ENCODE measurements at regions not wholly inside any gene's neighbourhood (a gene's known extent, or its start where the extent isn't known, plus 50 kb on each side); places are given as distances from the start of the nearest gene placed in this dataset.

DNA sequence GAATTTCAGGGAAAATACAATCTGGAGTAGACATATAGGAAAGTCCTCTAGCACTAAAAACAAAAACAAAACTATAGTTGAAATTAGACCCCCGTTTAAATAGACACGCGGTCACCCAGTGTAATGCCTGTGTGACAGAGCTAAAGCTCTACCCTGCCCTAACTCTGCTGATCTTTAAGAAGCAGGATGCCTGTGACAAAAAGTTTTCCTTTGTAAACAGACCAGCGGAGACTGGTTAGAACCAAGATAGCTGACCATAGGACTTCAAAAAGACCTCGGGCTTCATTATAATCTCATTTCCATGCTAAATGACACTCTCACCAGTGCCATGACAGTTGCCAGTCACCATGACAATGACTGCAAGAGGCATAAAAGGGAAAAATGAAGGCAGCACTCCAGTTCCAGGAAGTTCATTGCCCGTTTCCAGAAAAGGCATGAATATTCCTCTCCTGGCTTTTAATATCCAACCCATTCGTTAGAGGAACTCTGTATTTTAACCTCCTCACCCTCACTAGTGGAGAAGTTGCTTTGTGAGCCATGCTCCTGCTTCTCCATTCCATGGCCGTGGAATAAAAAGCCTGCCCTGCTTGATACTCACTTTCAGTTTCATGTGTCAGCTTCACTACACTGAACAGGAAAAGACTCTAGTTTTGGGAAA, 157.2 kb upstream of the COPS8 start:
- peak; percentile 18 for DNase-seq (ENCODE audit: low read depth, low spot score)
- peak overlapping the region; percentile 4 for H3K4me3 ChIP-seq (ENCODE audit: low read depth, low read length)
- TF ChIP-seq, protein P1, sequence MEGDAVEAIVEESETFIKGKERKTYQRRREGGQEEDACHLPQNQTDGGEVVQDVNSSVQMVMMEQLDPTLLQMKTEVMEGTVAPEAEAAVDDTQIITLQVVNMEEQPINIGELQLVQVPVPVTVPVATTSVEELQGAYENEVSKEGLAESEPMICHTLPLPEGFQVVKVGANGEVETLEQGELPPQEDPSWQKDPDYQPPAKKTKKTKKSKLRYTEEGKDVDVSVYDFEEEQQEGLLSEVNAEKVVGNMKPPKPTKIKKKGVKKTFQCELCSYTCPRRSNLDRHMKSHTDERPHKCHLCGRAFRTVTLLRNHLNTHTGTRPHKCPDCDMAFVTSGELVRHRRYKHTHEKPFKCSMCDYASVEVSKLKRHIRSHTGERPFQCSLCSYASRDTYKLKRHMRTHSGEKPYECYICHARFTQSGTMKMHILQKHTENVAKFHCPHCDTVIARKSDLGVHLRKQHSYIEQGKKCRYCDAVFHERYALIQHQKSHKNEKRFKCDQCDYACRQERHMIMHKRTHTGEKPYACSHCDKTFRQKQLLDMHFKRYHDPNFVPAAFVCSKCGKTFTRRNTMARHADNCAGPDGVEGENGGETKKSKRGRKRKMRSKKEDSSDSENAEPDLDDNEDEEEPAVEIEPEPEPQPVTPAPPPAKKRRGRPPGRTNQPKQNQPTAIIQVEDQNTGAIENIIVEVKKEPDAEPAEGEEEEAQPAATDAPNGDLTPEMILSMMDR (IDR thresholded peaks at IDR 0.05; ENCODE audit: low read depth, low read length): no peak
- in situ Hi-C loops (cut with HindIII; ENCODE audit: low sequenced_read_pairs): no loop called here

DNA sequence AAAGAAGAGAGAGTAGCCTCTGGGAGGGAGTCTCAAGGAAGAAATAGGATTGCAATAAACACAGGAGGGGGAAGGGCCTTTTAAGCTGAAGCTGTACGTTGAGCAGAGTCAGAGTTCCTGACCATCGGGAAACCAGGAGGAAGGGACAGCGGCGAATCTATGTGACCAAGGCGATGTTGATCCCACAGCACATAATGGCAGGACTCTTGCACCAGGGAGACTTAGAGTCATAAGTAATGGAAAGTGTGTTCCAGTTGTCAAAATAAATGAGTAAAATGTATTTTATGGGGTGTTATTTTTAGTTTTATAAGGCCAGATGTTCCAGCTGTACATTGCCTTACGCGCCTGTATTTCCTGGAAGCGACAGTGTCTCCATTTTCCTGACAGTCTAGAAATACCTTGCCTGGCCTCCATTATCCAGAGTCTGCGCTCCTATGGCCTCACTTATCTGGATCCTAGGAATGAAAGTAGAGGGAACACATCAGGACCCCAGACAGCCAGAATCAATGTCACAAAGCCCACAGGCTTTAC, 152.8 kb upstream of the COPS8 start:
- TF ChIP-seq, protein P1 (IDR thresholded peaks at IDR 0.05; ENCODE audit: low read depth, low read length): no peak
- in situ Hi-C loops (cut with HindIII; ENCODE audit: low sequenced_read_pairs): no loop called here

DNA sequence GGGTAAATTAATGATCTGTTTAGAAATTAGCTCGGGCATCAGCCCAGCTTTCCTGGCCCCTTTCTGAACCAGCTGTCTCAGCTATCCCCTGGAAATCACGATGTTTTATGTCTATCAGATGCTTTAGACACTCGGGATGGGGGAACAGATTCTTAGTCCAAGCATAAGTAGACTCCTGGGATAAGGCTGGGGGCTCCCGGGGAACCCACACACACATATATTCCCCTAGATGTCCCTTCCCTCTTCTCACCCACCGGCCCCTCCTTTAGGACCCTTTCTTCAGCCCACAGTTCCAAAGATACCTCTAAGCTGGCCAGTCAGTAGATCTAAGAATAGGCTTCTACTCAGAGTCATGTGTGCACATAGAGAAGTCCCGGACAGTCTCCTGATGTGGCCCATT, 151.5 kb upstream of the COPS8 start:
- in situ Hi-C loops (cut with HindIII; ENCODE audit: low sequenced_read_pairs): no loop called here
- H3K4me3 ChIP-seq (ENCODE audit: low read depth, low read length): no peak overlapping the region
- no peak for DNase-seq (ENCODE audit: low read depth, low spot score)
- TF ChIP-seq, protein P1 (IDR thresholded peaks at IDR 0.05; ENCODE audit: low read depth, low read length): no peak

More for the DNA sequence above, 152.8 kb upstream of the COPS8 start:
- no peak for DNase-seq (ENCODE audit: low read depth, low spot score)
- no peak overlapping the region for H3K4me3 ChIP-seq (ENCODE audit: low read depth, low read length)

DNA sequence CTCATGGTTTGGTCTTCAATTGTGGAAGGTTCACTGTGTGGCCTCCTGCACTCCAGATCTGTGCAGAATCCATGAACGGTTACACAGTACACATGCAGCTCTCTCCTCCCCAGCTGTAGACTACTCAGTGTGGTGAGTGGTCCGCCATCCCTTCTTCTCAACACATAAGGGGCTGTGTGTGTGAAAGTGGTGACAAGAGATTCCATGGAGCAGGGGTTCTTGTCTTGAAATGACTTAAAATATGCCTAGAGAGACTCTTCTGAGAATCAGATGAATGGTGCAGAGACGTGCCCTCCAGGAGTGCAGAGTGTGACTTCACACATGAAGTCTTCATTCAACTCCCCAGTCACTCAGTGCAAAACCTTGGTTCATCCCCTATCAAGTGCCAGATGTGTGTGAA, 151.0 kb upstream of the COPS8 start:
- in situ Hi-C loops (cut with HindIII; ENCODE audit: low sequenced_read_pairs): no loop called here
- DNase-seq (ENCODE audit: low read depth, low spot score): no peak
- TF ChIP-seq, protein P1 (IDR thresholded peaks at IDR 0.05; ENCODE audit: low read depth, low read length): no peak
- no peak overlapping the region for H3K4me3 ChIP-seq (ENCODE audit: low read depth, low read length)

DNA sequence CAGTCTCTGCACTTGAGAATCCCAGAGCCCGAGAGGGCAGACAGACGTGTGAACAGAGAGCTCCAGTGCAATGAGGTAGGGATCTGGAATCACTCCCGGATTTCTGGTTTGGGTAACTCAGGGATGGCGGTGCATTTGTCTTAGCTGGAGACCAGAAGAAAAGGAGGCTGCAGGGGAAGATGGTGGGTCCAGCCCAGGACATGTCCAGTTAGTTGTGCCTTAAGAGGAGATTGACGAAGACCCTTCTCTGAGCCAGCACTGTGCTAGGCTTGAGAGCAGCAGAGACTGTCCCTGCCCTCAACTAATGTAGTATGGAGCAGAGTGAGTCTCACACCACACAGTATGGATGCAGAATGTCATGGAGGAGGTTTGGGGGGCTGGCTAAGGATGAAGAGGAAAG, 150.6 kb upstream of the COPS8 start:
- no peak overlapping the region for H3K4me3 ChIP-seq (ENCODE audit: low read depth, low read length)
- no peak for DNase-seq (ENCODE audit: low read depth, low spot score)
- in situ Hi-C loops (cut with HindIII; ENCODE audit: low sequenced_read_pairs): no loop called here
- TF ChIP-seq, protein P1 (IDR thresholded peaks at IDR 0.05; ENCODE audit: low read depth, low read length): no peak

DNA sequence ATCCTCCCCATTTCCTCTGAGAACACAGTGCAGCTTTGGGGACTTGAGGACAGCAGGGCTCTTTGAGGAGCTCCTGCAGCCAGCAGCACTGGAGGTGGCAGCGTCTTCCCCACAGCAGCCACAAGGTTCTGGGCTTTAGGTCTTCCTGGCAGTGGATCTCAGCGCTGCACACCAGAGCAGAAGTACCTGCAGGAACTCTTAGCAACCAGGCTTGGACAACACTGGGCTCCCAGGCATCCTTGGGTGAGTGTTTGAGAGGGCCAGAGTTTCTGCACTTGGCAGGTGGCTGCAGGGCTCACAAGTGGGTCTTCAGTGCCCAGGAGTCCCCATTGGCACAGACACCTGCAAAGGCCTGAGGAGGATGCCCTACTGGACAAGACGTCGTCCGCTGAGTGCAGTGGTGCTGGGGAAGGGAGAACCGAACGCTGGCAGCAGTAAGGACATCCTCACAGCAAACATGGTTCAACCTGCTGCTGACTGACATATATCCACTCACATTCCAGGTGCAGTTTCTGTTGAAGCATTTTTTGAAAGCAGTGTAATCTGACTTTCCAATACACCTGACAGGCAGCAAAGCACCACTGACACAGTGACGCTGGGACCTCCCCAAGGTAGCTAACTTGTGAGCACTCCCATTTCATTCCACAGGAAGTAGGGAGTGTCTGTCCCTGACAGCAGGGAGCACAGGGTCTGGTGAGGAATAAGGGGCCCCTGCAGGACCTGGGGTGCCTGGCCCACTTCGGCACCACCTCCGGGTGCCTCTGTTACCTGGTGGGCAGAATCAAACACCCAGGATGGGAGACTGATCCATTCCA, 149.9 kb upstream of the COPS8 start:
- no peak overlapping the region for H3K4me3 ChIP-seq (ENCODE audit: low read depth, low read length)
- no peak for DNase-seq (ENCODE audit: low read depth, low spot score)
- TF ChIP-seq, protein P1 (IDR thresholded peaks at IDR 0.05; ENCODE audit: low read depth, low read length): no peak
- in situ Hi-C loops (cut with HindIII; ENCODE audit: low sequenced_read_pairs): no loop called here

Data from astrocyte of the spinal cord (primary cell).